ENCODE measurements at regions not wholly inside any gene's neighbourhood (a gene's known extent, or its start where the extent isn't known, plus 50 kb on each side); places are given as distances from the start of the nearest gene placed in this dataset.

- Mint-ChIP-seq H3K27me3 (ENCODE audit: low read depth) (no peaks in the 10 kb centered on the region), H3K4me3 (no peak overlapping the region), H3K36me3 (ENCODE audit: low read depth) (no peaks in the 10 kb centered on the region), H3K4me1 (ENCODE audit: low read depth) (no peaks in the 10 kb centered on the region), H3K27ac (no peak overlapping the region), H3K9me3 (no peaks in the 10 kb centered on the region)
- no peak for DNase-seq (ENCODE audit: low spot score)
Measured at GRCh38 chr3:3552761-3553160, 246.5 kb upstream of the LRRN1 start.

- DNase-seq (ENCODE audit: low spot score), result no peak
- H3K4me1 Mint-ChIP-seq (ENCODE audit: low read depth), result no peaks in the 10 kb centered on the region
Measured at GRCh38 chr3:3551981-3552380, 247.2 kb upstream of the LRRN1 start.

GRCh38 chr3:3545360-3545759 is 253.9 kb upstream of the LRRN1 start:
- no peak for DNase-seq (ENCODE audit: low spot score)
- H3K27ac Mint-ChIP-seq, result no peak overlapping the region
- H3K27me3 Mint-ChIP-seq (ENCODE audit: low read depth), result no peaks in the 10 kb centered on the region
- H3K4me1 Mint-ChIP-seq (ENCODE audit: low read depth), result no peaks in the 10 kb centered on the region
- no peaks in the 10 kb centered on the region for H3K9me3 Mint-ChIP-seq
- H3K4me3 Mint-ChIP-seq, result no peak overlapping the region
- H3K36me3 Mint-ChIP-seq (ENCODE audit: low read depth), result no peaks in the 10 kb centered on the region

More at GRCh38 chr3:3551981-3552380, 247.2 kb upstream of the LRRN1 start:
- Mint-ChIP-seq H3K4me3 (no peak overlapping the region), H3K9me3 (no peaks in the 10 kb centered on the region), H3K27me3 (ENCODE audit: low read depth) (no peaks in the 10 kb centered on the region), H3K36me3 (ENCODE audit: low read depth) (no peaks in the 10 kb centered on the region), H3K27ac (no peak overlapping the region)

DNA sequence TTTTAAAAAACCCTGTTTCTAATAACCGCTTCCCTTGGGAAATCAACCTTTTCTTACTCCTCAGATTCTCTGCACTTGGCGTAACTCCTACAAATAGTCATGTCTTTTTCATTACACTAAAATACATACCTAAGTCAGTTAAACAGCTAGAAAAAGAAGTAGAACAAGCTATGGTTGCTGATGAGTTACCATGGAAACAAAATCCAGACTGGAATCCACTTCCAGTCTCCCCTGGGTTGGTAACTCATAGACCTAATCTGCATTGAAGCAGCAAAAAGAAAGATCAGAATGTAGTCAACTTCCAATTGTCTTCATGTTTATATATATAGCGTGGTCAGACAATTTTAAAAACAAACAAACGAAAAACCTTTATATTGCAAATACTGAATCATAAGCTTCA is 260.8 kb upstream of the LRRN1 start:
- DNase-seq (ENCODE audit: low spot score), result no peak
- H3K4me1 Mint-ChIP-seq (ENCODE audit: low read depth), result no peaks in the 10 kb centered on the region
- H3K27ac Mint-ChIP-seq, result no peak overlapping the region
- no peaks in the 10 kb centered on the region for H3K27me3 Mint-ChIP-seq (ENCODE audit: low read depth)
- H3K9me3 Mint-ChIP-seq, result no peaks in the 10 kb centered on the region
- no peak overlapping the region for H3K4me3 Mint-ChIP-seq
- no peaks in the 10 kb centered on the region for H3K36me3 Mint-ChIP-seq (ENCODE audit: low read depth)

GRCh38 chr3:3532508-3532907 is 266.7 kb upstream of the LRRN1 start:
- H3K27me3 Mint-ChIP-seq (ENCODE audit: low read depth), result no peaks in the 10 kb centered on the region
- H3K27ac Mint-ChIP-seq, result no peak overlapping the region
- no peaks in the 10 kb centered on the region for H3K36me3 Mint-ChIP-seq (ENCODE audit: low read depth)
- no peaks in the 10 kb centered on the region for H3K4me1 Mint-ChIP-seq (ENCODE audit: low read depth)
- no peak overlapping the region for H3K4me3 Mint-ChIP-seq
- DNase-seq (ENCODE audit: low spot score), result no peak
- no peaks in the 10 kb centered on the region for H3K9me3 Mint-ChIP-seq

DNA sequence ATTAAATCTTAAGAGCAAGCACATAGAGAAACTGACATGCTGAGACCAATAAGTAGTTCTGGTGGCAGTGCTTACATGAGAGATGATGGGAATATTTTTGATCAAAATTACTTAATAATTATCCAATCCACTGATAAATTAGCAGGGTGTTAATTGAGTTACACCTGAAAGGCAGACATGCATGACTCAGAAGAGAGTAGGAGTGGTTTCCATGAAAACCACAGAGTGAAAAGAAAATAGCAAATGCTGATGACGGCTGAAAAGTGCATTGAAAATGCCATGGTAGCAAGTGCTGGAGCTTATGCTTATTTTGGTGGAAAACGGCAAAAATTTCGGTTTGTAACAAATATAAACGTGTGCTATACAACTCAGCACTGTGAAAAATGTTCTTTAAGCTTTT is 267.8 kb upstream of the LRRN1 start:
- Mint-ChIP-seq H3K27me3 (ENCODE audit: low read depth) (no peaks in the 10 kb centered on the region), H3K36me3 (ENCODE audit: low read depth) (no peaks in the 10 kb centered on the region), H3K9me3 (no peaks in the 10 kb centered on the region), H3K4me1 (ENCODE audit: low read depth) (no peaks in the 10 kb centered on the region), H3K27ac (no peak overlapping the region), H3K4me3 (no peak overlapping the region)
- DNase-seq (ENCODE audit: low spot score), result no peak

- H3K4me1 Mint-ChIP-seq (ENCODE audit: low read depth), result no peaks in the 10 kb centered on the region
- H3K4me3 Mint-ChIP-seq, result no peak overlapping the region
- DNase-seq (ENCODE audit: low spot score), result no peak
- no peaks in the 10 kb centered on the region for H3K27me3 Mint-ChIP-seq (ENCODE audit: low read depth)
- H3K9me3 Mint-ChIP-seq, result no peaks in the 10 kb centered on the region
- no peaks in the 10 kb centered on the region for H3K36me3 Mint-ChIP-seq (ENCODE audit: low read depth)
- no peak overlapping the region for H3K27ac Mint-ChIP-seq
Measured at GRCh38 chr3:3519266-3519665, 280.0 kb upstream of the LRRN1 start.

GRCh38 chr3:3516996-3517395 is 282.2 kb upstream of the LRRN1 start:
- Mint-ChIP-seq H3K27me3 (ENCODE audit: low read depth) (no peaks in the 10 kb centered on the region), H3K4me3 (no peak overlapping the region), H3K27ac (no peak overlapping the region), H3K36me3 (ENCODE audit: low read depth) (no peaks in the 10 kb centered on the region), H3K9me3 (no peaks in the 10 kb centered on the region), H3K4me1 (ENCODE audit: low read depth) (no peaks in the 10 kb centered on the region)
- no peak for DNase-seq (ENCODE audit: low spot score)

DNA sequence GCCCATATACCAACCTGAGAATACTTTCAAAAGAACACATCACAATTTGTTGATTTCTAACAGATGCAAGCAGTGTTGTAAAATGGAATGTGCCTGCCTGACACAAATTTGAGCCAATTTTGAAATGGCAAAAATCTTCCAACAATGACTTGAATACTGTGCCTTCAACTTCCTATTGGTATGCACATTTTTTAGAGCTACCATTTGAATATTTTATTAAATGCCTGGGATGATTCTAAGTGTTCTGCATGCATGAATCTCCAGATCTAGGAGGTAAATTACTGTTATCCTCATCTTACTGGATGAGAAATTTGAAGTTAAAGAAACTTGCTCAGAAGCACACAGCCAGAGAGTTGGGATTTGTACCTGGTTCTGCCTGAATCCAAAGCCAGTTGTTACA is 282.8 kb upstream of the LRRN1 start:
- Mint-ChIP-seq H3K36me3 (ENCODE audit: low read depth) (no peaks in the 10 kb centered on the region), H3K4me1 (ENCODE audit: low read depth) (no peaks in the 10 kb centered on the region), H3K27ac (no peak overlapping the region), H3K27me3 (ENCODE audit: low read depth) (no peaks in the 10 kb centered on the region), H3K4me3 (no peak overlapping the region), H3K9me3 (no peaks in the 10 kb centered on the region)
- DNase-seq (ENCODE audit: low spot score), result no peak

DNA sequence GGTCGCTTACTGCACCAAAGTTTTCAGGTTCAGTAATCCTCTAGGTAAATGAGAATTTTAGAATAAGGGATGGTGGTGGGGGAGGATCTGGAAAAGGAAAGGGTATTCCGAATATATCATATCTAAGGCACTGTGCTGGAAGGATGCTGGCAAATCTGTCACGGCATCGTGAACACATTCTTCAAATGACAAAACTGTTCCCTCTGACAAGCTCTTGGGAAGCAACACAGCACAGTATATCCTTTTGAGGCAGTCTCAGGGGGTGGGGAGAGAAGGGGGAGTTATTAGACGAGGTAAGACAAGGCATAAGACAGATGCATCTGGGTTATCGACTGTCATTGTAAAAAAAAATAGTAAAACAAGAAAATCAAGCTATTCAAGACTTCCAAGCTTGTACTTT is 289.6 kb upstream of the LRRN1 start:
- H3K27ac Mint-ChIP-seq, result no peak overlapping the region
- H3K36me3 Mint-ChIP-seq (ENCODE audit: low read depth), result no peaks in the 10 kb centered on the region
- no peak for DNase-seq (ENCODE audit: low spot score)
- H3K27me3 Mint-ChIP-seq (ENCODE audit: low read depth), result no peaks in the 10 kb centered on the region
- no peaks in the 10 kb centered on the region for H3K4me1 Mint-ChIP-seq (ENCODE audit: low read depth)
- H3K4me3 Mint-ChIP-seq, result no peak overlapping the region
- no peaks in the 10 kb centered on the region for H3K9me3 Mint-ChIP-seq

DNA sequence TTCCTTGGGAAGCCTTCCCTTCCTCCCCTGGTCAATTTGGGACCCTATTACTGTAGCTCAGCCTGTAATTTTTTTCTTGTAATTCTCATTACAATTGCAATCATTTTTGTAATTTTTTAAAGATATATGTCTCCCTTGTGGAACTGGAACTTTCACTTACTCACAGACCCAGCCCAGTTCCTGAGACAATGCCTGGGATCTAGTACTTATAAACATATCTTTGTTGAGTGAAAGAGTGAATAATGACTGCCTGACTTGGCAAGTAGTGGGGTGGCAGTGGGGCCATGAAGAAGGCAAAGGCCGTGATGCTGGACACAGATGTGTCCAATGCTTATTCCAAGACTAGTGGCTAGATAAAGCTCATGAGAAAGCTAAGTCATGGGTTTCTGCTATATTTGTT is 294.5 kb upstream of the LRRN1 start:
- Mint-ChIP-seq H3K9me3 (no peaks in the 10 kb centered on the region), H3K4me1 (ENCODE audit: low read depth) (no peaks in the 10 kb centered on the region)
- DNase-seq (ENCODE audit: low spot score), result no peak

GRCh38 chr3:3503411-3503810 is 295.8 kb upstream of the LRRN1 start:
- no peaks in the 10 kb centered on the region for H3K4me1 Mint-ChIP-seq (ENCODE audit: low read depth)
- H3K27me3 Mint-ChIP-seq (ENCODE audit: low read depth), result no peaks in the 10 kb centered on the region
- no peak overlapping the region for H3K4me3 Mint-ChIP-seq
- no peaks in the 10 kb centered on the region for H3K36me3 Mint-ChIP-seq (ENCODE audit: low read depth)
- no peaks in the 10 kb centered on the region for H3K9me3 Mint-ChIP-seq
- H3K27ac Mint-ChIP-seq, result no peak overlapping the region
- no peak for DNase-seq (ENCODE audit: low spot score)

More for the DNA sequence above, 294.5 kb upstream of the LRRN1 start:
- Mint-ChIP-seq H3K27me3 (ENCODE audit: low read depth) (no peaks in the 10 kb centered on the region), H3K36me3 (ENCODE audit: low read depth) (no peaks in the 10 kb centered on the region), H3K27ac (no peak overlapping the region), H3K4me3 (no peak overlapping the region)

DNA sequence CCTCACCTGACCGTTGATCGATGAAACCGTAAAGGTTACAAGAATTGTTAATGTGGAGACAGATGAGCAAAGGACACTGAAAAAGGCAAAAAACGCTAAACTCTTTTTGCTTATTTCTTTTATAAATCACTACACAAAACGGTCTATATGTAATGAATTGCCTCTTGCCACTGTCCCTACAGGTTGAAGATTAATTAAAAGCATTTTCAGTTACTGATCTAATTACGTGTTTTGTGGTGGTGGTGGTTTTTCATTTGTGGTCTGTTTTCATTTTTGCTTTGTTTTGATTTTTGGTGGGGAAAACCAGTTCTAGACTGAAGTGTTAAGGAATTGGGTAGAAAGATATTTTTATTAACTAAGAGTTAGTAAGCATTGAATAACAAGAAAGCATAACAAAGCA is 299.2 kb upstream of the LRRN1 start:
- no peak for DNase-seq (ENCODE audit: low spot score)
- H3K27ac Mint-ChIP-seq, result no peak overlapping the region
- H3K27me3 Mint-ChIP-seq (ENCODE audit: low read depth), result no peaks in the 10 kb centered on the region
- no peaks in the 10 kb centered on the region for H3K4me1 Mint-ChIP-seq (ENCODE audit: low read depth)
- H3K36me3 Mint-ChIP-seq (ENCODE audit: low read depth), result no peaks in the 10 kb centered on the region
- no peaks in the 10 kb centered on the region for H3K9me3 Mint-ChIP-seq
- no peak overlapping the region for H3K4me3 Mint-ChIP-seq

DNA sequence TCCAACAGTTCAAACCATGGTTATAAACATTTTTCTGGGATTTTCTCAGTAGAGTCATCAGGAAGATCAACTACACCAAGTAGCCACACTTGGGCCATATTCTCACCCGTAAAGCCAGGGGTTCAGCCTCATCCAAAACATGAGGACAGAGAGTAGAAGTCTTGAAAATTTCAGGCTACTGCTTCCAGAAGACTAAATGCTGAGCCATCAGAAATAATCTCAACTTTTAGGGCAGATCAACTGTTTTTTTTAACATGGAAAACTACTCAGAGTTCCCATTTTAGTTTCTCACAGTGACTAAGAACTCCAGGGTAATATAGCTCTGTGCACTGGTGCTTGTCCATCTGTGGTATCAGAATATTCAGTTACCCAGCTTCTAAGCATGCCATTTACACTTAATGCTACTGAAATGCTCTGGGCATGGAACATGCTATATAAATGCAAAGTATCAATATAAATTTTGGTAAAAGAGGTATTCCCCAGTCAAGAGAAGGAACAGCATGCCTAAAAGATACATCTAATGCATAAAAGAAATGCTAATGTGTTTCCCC is 300.1 kb upstream of the LRRN1 start:
- H3K9me3 Mint-ChIP-seq, result no peaks in the 10 kb centered on the region
- H3K4me1 Mint-ChIP-seq (ENCODE audit: low read depth), result no peaks in the 10 kb centered on the region
- DNase-seq (ENCODE audit: low spot score), result no peak
- H3K27ac Mint-ChIP-seq, result no peak overlapping the region
- no peaks in the 10 kb centered on the region for H3K36me3 Mint-ChIP-seq (ENCODE audit: low read depth)
- H3K27me3 Mint-ChIP-seq (ENCODE audit: low read depth), result no peaks in the 10 kb centered on the region
- no peak overlapping the region for H3K4me3 Mint-ChIP-seq

GRCh38 chr3:3495611-3496010 is 303.6 kb upstream of the LRRN1 start:
- H3K27ac Mint-ChIP-seq, result no peak overlapping the region
- H3K27me3 Mint-ChIP-seq (ENCODE audit: low read depth), result no peaks in the 10 kb centered on the region
- peaks cover 5% of the 10 kb centered on the region for H3K9me3 Mint-ChIP-seq
- no peak overlapping the region for H3K4me3 Mint-ChIP-seq
- no peaks in the 10 kb centered on the region for H3K36me3 Mint-ChIP-seq (ENCODE audit: low read depth)
- H3K4me1 Mint-ChIP-seq (ENCODE audit: low read depth), result no peaks in the 10 kb centered on the region
- no peak for DNase-seq (ENCODE audit: low spot score)
